CD4-positive, alpha-beta T cell (primary cell): ENCODE measurements at regions not wholly inside any gene's neighbourhood (a gene's known extent, or its start where the extent isn't known, plus 50 kb on each side); places are given as distances from the start of the nearest gene placed in this dataset.

ENCODE experiments used
- ATAC-seq: fragments of 200-7000 bp; cut with Tn5 transposase; one replicate; pipeline ENCODE4 v1.10.0; 2022; ENCODE audit warnings: mild to moderate bottlenecking; ENCODE audit not compliant: poor library complexity
- CTCF ChIA-PET: fragments of 350-600 bp; sonication (Branson Sonifier 250); formaldehyde crosslinking; loops from one replicate; lab custom pipeline; 2021; ENCODE audit warnings: antibody characterized with exemption, inconsistent platforms; lab: Charles Lee
- POLR2A ChIA-PET: fragments of 350-600 bp; sonication (Branson Sonifier 250); formaldehyde crosslinking; loops from one replicate; lab custom pipeline; 2021; ENCODE audit warnings: antibody characterized with exemption, inconsistent platforms; lab: Charles Lee
- DNase-seq, 14 experiments: peaks; one replicate each; pipeline ENCODE4 v3.0.0-alpha.2; 2013 to 2020; ENCODE audit warnings: mixed read lengths in 2 of 14
- H3K27ac ChIP-seq, 2 donors: one replicate each; pipeline versions ENCODE4 v1.5.1 to v1.7.0; 2013; ENCODE audit warnings: low read length in 2 of 2, low read depth in 1 of 2, mild to moderate bottlenecking in 1 of 2
- H3K27me3 ChIP-seq, 2 experiments: 1 replicate in 1 of 2; 2 replicates in 1 of 2; pipeline versions ENCODE4 v1.6.1 to v1.7.0; 2013; ENCODE audit warnings: low read length in 2 of 2, control low read depth in 1 of 2, mild to moderate bottlenecking in 1 of 2, moderate library complexity in 1 of 2; ENCODE audit not compliant: insufficient read depth in 2 of 2, control insufficient read depth in 1 of 2
- H3K36me3 ChIP-seq: one replicate; pipeline ENCODE4 v1.6.1; 2013; ENCODE audit warnings: low read length, control low read depth; ENCODE audit not compliant: insufficient read depth
- H3K4me1 ChIP-seq: one replicate; pipeline ENCODE4 v1.6.1; 2013; ENCODE audit warnings: low read length, control low read depth; ENCODE audit not compliant: insufficient read depth
- H3K4me3 ChIP-seq: one replicate; pipeline ENCODE4 v1.5.1; 2013; ENCODE audit warnings: mild to moderate bottlenecking, low read length, moderate library complexity
- H3K9me3 ChIP-seq, 2 experiments: 1 replicate in 1 of 2; 2 replicates in 1 of 2; pipeline versions ENCODE4 v1.6.1 to v1.7.0; 2013; ENCODE audit warnings: low read length in 2 of 2, mild to moderate bottlenecking in 2 of 2, control low read depth in 1 of 2, moderate library complexity in 1 of 2; ENCODE audit not compliant: control insufficient read depth in 1 of 2, insufficient read depth in 1 of 2
- H3K27ac Mint-ChIP-seq: one replicate; pipeline ENCODE4 v1.8.0; 2020; ENCODE audit warnings: mixed read lengths
- H3K27me3 Mint-ChIP-seq: one replicate; pipeline ENCODE4 v1.8.0; 2021; ENCODE audit warnings: mixed read lengths
- H3K36me3 Mint-ChIP-seq: one replicate; pipeline ENCODE4 v1.8.0; 2021; ENCODE audit warnings: low read depth, mixed read lengths
- H3K4me1 Mint-ChIP-seq: one replicate; pipeline ENCODE4 v1.8.0; 2021; ENCODE audit warnings: low read depth, mixed read lengths
- H3K4me3 Mint-ChIP-seq: one replicate; pipeline ENCODE4 v1.8.0; 2020; ENCODE audit warnings: mild to moderate bottlenecking, mixed read lengths
- H3K9me3 Mint-ChIP-seq: one replicate; pipeline ENCODE4 v1.8.0; 2020; ENCODE audit warnings: mixed read lengths
- CTCF ChIP-seq: fragments of 200-600 bp; IDR thresholded peaks from one replicate; pipeline ENCODE4 v1.8.0; 2022; ENCODE audit warnings: antibody characterized with exemption, mild to moderate bottlenecking
- intact Hi-C, 2 experiments: fragments of 100-400 bp; cut with DNase I in 1 of 2; cut with micrococcal nuclease in 1 of 2; formaldehyde crosslinking; loops; one replicate each; pipeline versions ENCODE4 v1.15.1 to v1.9.0; 2023 to 2025; cut with DNase I, micrococcal nuclease

GRCh38 chr12:126807312-126807865, 1459.6 kb upstream of the TMEM132C start:
- Histone ChIP-seq H3K27me3 (no peaks in the 10 kb centered on the region), H3K9me3 (no peaks in the 10 kb centered on the region), H3K4me1 (no peaks in the 10 kb centered on the region), H3K36me3 (no peaks in the 10 kb centered on the region), H3K4me3 (no peak overlapping the region), H3K27ac (no peak overlapping the region)
- no peak overlapping the region for H3K27ac Mint-ChIP-seq
- H3K9me3 Mint-ChIP-seq, result no peaks in the 10 kb centered on the region
- no peaks in the 10 kb centered on the region for H3K36me3 Mint-ChIP-seq
- DNase-seq (no peak), ATAC-seq (no peak)
- POLR2A ChIA-PET, result no interaction called here
- no peak for TF ChIP-seq CTCF
- H3K4me3 Mint-ChIP-seq, result no peak overlapping the region
- CTCF ChIA-PET, result no interaction called here
- peaks cover 8% of the 10 kb centered on the region for H3K27me3 Mint-ChIP-seq
- intact Hi-C loops, result no loop called here
- no peaks in the 10 kb centered on the region for H3K4me1 Mint-ChIP-seq

DNA sequence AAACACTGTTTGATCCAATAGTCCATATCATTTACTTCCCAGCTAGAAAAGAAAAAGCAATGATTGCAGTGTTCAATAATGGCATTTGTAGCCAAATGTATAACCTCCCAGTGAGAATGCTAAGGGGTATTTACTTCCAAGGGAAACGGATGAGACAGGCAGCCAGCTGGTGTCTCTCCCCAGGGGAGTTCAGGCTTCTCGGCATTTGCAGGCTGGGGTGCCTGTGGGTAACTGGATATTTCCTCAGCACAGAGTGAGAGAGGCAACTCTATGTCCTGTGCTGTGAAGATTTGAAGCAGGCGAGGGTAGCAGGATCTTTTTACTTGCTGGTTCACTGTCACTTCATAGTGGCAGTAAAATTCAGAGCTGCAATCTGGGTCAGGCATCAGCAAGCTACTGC, 1455.6 kb upstream of the TMEM132C start:
- no peaks in the 10 kb centered on the region for H3K27me3 ChIP-seq
- no peak for TF ChIP-seq CTCF
- DNase-seq, result no peak
- Mint-ChIP-seq H3K4me1 (no peaks in the 10 kb centered on the region), H3K4me3 (no peak overlapping the region), H3K27ac (no peak overlapping the region), H3K27me3 (peaks cover 8% of the 10 kb centered on the region), H3K36me3 (no peaks in the 10 kb centered on the region), H3K9me3 (no peaks in the 10 kb centered on the region)
- H3K4me3 ChIP-seq, result no peak overlapping the region
- no peaks in the 10 kb centered on the region for H3K36me3 ChIP-seq
- intact Hi-C loops, result no loop called here
- CTCF ChIA-PET, result no interaction called here
- ATAC-seq, result no peak
- no peak overlapping the region for H3K27ac ChIP-seq
- H3K4me1 ChIP-seq, result no peaks in the 10 kb centered on the region
- POLR2A ChIA-PET, result no interaction called here
- H3K9me3 ChIP-seq, result no peaks in the 10 kb centered on the region

DNA sequence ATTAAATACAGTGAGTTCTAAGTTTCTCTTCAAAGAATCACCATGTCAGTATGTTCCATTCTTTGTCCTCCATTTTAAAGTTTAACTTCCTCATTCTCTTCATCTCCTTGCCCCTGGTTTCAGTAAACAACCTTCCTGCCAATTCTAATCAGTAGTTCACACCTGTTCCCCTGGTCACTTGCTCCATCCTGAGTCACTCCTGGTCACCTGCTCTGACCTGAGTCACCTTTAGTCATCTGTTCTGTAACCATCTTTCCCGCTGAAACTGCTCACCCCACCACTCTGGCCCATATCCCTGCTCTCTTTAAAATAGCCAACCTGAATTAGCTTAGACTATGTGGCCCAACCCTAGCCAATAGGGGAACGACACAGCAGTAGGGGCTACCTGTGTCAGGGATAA, 1447.4 kb upstream of the TMEM132C start:
- TF ChIP-seq CTCF, result no peak
- Histone ChIP-seq H3K9me3 (peaks cover 11 to 12% of the 10 kb centered on the region in 2 experiments), H3K27me3 (no peaks in the 10 kb centered on the region), H3K4me1 (no peaks in the 10 kb centered on the region), H3K36me3 (no peaks in the 10 kb centered on the region), H3K27ac (no peak overlapping the region), H3K4me3 (no peak overlapping the region)
- CTCF ChIA-PET, result no interaction called here
- H3K4me1 Mint-ChIP-seq, result no peaks in the 10 kb centered on the region
- no peaks in the 10 kb centered on the region for H3K36me3 Mint-ChIP-seq
- no peaks in the 10 kb centered on the region for H3K27me3 Mint-ChIP-seq
- ATAC-seq, result no peak
- DNase-seq, result no peak
- no peak overlapping the region for H3K4me3 Mint-ChIP-seq
- H3K9me3 Mint-ChIP-seq, result peaks cover 24% of the 10 kb centered on the region
- H3K27ac Mint-ChIP-seq, result no peak overlapping the region
- intact Hi-C loops, result no loop called here
- POLR2A ChIA-PET, result interaction anchor here (0.6 kb wide), 1 partner anchor 75 kb away, joined by 3 read pairs; no protein-coding TSS in a partner anchor
